ENCODE measurements at regions not wholly inside any gene's neighbourhood (a gene's known extent, or its start where the extent isn't known, plus 50 kb on each side); places are given as distances from the start of the nearest gene placed in this dataset.

- intact Hi-C loops (cut with DNase I; ENCODE audit: low total_unique reads): no loop called here
- TF ChIP-seq CTCF (IDR thresholded peaks at IDR 0.05) (no peak), POLR2A (IDR thresholded peaks at IDR 0.05) (no peak)
- Histone ChIP-seq H3K36me3 (ENCODE audit: low read depth, missing control alignments) (no peaks in the 10 kb centered on the region), H3K27ac (no peak overlapping the region), H3K27me3 (no peaks in the 10 kb centered on the region), H3K4me3 (no peak overlapping the region), H3K9me3 (no peaks in the 10 kb centered on the region), H3K4me1 (peaks cover 24% of the 10 kb centered on the region)
- WGBS, 2 donors: 47% methylated on average over 5 of the region's 5 CpGs; no CpG with 5 or more reads in 1 of the 2 donors
- DNase-seq: no peak
Measured at GRCh38 chr1:5765483-5765882, 226.7 kb downstream of the NPHP4 start.

- DNase-seq: no peak
- no peaks in the 10 kb centered on the region for H3K9me3 ChIP-seq
- intact Hi-C loops (cut with DNase I; ENCODE audit: low total_unique reads): no loop called here
- WGBS, 2 donors: 87 to 89% methylated on average over 9 to 10 of the region's 10 CpGs
- H3K4me1 ChIP-seq: peaks cover 19% of the 10 kb centered on the region
- H3K4me3 ChIP-seq: no peak overlapping the region
- H3K27ac ChIP-seq: no peak overlapping the region
- H3K27me3 ChIP-seq: no peaks in the 10 kb centered on the region
- H3K36me3 ChIP-seq (ENCODE audit: low read depth, missing control alignments): no peaks in the 10 kb centered on the region
- TF ChIP-seq CTCF (IDR thresholded peaks at IDR 0.05): no peak
- TF ChIP-seq POLR2A (IDR thresholded peaks at IDR 0.05): no peak
Measured at GRCh38 chr1:5764959-5765358, 227.3 kb downstream of the NPHP4 start.

- intact Hi-C loops (cut with DNase I; ENCODE audit: low total_unique reads): no loop called here
- 61 to 71% methylated on average over 8 of the region's 8 CpGs for WGBS, 2 donors
- H3K36me3 ChIP-seq (ENCODE audit: low read depth, missing control alignments): no peaks in the 10 kb centered on the region
- no peak overlapping the region for H3K27ac ChIP-seq
- no peaks in the 10 kb centered on the region for H3K27me3 ChIP-seq
- peaks cover 14% of the 10 kb centered on the region for H3K4me1 ChIP-seq
- H3K9me3 ChIP-seq: no peaks in the 10 kb centered on the region
- H3K4me3 ChIP-seq: no peak overlapping the region
- DNase-seq: no peak
- TF ChIP-seq POLR2A (IDR thresholded peaks at IDR 0.05): no peak
- TF ChIP-seq CTCF (IDR thresholded peaks at IDR 0.05): no peak
Measured at GRCh38 chr1:5764464-5764863, 227.8 kb downstream of the NPHP4 start.

- Histone ChIP-seq H3K4me3 (no peak overlapping the region), H3K27me3 (no peaks in the 10 kb centered on the region), H3K4me1 (peaks cover 9% of the 10 kb centered on the region), H3K36me3 (ENCODE audit: low read depth, missing control alignments) (no peaks in the 10 kb centered on the region), H3K9me3 (no peaks in the 10 kb centered on the region), H3K27ac (no peak overlapping the region)
- DNase-seq: no peak
- TF ChIP-seq POLR2A (IDR thresholded peaks at IDR 0.05) (no peak), CTCF (IDR thresholded peaks at IDR 0.05) (no peak)
- intact Hi-C loops (cut with DNase I; ENCODE audit: low total_unique reads): no loop called here
- WGBS, 2 donors: 73 to 77% methylated on average over 7 to 8 of the region's 8 CpGs
Measured at GRCh38 chr1:5763696-5764370, 228.4 kb downstream of the NPHP4 start.
